Esophagus muscularis mucosa (tissue), 4 donors: ENCODE measurements at regions not wholly inside any gene's neighbourhood (a gene's known extent, or its start where the extent isn't known, plus 50 kb on each side); places are given as distances from the start of the nearest gene placed in this dataset.

Experiments used
- CTCF ChIP-seq, 3 experiments: fragments of 200-600 bp in 2 of 3; fragments of 450-650 bp in 1 of 3; sonication (generic) in 2 of 3; IDR thresholded peaks; one replicate each; pipeline ENCODE4 v1.5.1; 2017 to 2019; ENCODE audit warnings: antibody characterized with exemption in 3 of 3, mild to moderate bottlenecking in 2 of 3, moderate library complexity in 1 of 3
- EP300 ChIP-seq: sonication (generic); formaldehyde crosslinking; IDR thresholded peaks from one replicate; pipeline ENCODE4 v1.6.1; 2017; ENCODE audit warnings: antibody characterized with exemption
- POLR2A ChIP-seq: fragments of 450-650 bp; IDR thresholded peaks from one replicate; pipeline ENCODE4 v1.6.1; 2017; ENCODE audit warnings: antibody characterized with exemption, moderate library complexity, mild to moderate bottlenecking, low read depth
- POLR2AphosphoS5 ChIP-seq, 2 donors: sonication (generic); formaldehyde crosslinking; IDR thresholded peaks; one replicate each; pipeline ENCODE4 v1.6.1; 2017; ENCODE audit warnings: antibody characterized with exemption in 2 of 2

GRCh38 chr14:106837870-106838269 lies 1311.5 kb downstream of the TMEM121 start:
- no peak for TF ChIP-seq POLR2A
- no peak for TF ChIP-seq CTCF (IDR thresholded peaks at IDR 0.05)
- TF ChIP-seq POLR2AphosphoS5 (IDR thresholded peaks at IDR 0.05): no peak
- no peak for TF ChIP-seq EP300
